Suprapubic skin (tissue), 4 donors: ENCODE measurements at regions not wholly inside any gene's neighbourhood (a gene's known extent, or its start where the extent isn't known, plus 50 kb on each side); places are given as distances from the start of the nearest gene placed in this dataset.

Source experiments
- DNase-seq, 2 donors: peaks; one replicate each; pipeline ENCODE4 v3.0.0-alpha.2; 2019; ENCODE audit warnings: low spot score in 2 of 2
- H3K27ac ChIP-seq: fragments of 200-600 bp; sonication (generic); one replicate; pipeline ENCODE4 v1.5.1; 2019
- H3K27me3 ChIP-seq: fragments of 200-600 bp; sonication (generic); one replicate; pipeline ENCODE4 v1.5.1; 2019
- H3K36me3 ChIP-seq: fragments of 200-600 bp; sonication (generic); one replicate; pipeline ENCODE4 v1.5.1; 2019
- H3K4me1 ChIP-seq: fragments of 200-600 bp; sonication (generic); one replicate; pipeline ENCODE4 v1.5.1; 2019
- H3K4me3 ChIP-seq: fragments of 200-600 bp; sonication (generic); one replicate; pipeline ENCODE4 v1.5.1; 2019; ENCODE audit warnings: mild to moderate bottlenecking
- H3K9me3 ChIP-seq: fragments of 200-600 bp; sonication (generic); one replicate; pipeline ENCODE4 v1.5.1; 2019
- EP300 ChIP-seq: sonication (generic); formaldehyde crosslinking; IDR thresholded peaks from one replicate; pipeline ENCODE4 v1.6.1; 2017; ENCODE audit warnings: antibody characterized with exemption
- POLR2A ChIP-seq, 2 donors: fragments of 450-650 bp; IDR thresholded peaks; one replicate each; pipeline ENCODE4 v1.6.1; 2017; ENCODE audit warnings: antibody characterized with exemption in 2 of 2, mild to moderate bottlenecking in 2 of 2, moderate library complexity in 2 of 2
- POLR2AphosphoS5 ChIP-seq, 3 donors: sonication (generic); formaldehyde crosslinking; IDR thresholded peaks; one replicate each; pipeline ENCODE4 v1.6.1; 2017; ENCODE audit warnings: antibody characterized with exemption in 3 of 3
- WGBS: methylation state at CpG from one replicate; pipeline ENCODE4 v1.1.5; 2018; 5-methylcytosine and 5-hydroxymethylcytosine counted together
- TF ChIP-seq, protein P1 (sequence below), 2 donors: fragments of 200-600 bp in 1 of 2; fragments of 450-650 bp in 1 of 2; sonication (generic) in 1 of 2; IDR thresholded peaks; one replicate each; pipeline ENCODE4 v1.5.1; 2016 to 2019; ENCODE audit warnings: antibody characterized with exemption in 2 of 2, mild to moderate bottlenecking in 1 of 2, moderate library complexity in 1 of 2

GRCh38 chr11:101692980-101693379 lies 109.2 kb upstream of the TRPC6 start:
- DNase-seq = no peak
- H3K36me3 ChIP-seq = no peaks in the 10 kb centered on the region
- H3K27me3 ChIP-seq = no peaks in the 10 kb centered on the region
- H3K4me3 ChIP-seq = no peak overlapping the region
- no peak overlapping the region for H3K27ac ChIP-seq
- no peaks in the 10 kb centered on the region for H3K4me1 ChIP-seq
- no peak for TF ChIP-seq EP300
- TF ChIP-seq POLR2A (IDR thresholded peaks at IDR 0.05) = no peak
- TF ChIP-seq, protein P1, sequence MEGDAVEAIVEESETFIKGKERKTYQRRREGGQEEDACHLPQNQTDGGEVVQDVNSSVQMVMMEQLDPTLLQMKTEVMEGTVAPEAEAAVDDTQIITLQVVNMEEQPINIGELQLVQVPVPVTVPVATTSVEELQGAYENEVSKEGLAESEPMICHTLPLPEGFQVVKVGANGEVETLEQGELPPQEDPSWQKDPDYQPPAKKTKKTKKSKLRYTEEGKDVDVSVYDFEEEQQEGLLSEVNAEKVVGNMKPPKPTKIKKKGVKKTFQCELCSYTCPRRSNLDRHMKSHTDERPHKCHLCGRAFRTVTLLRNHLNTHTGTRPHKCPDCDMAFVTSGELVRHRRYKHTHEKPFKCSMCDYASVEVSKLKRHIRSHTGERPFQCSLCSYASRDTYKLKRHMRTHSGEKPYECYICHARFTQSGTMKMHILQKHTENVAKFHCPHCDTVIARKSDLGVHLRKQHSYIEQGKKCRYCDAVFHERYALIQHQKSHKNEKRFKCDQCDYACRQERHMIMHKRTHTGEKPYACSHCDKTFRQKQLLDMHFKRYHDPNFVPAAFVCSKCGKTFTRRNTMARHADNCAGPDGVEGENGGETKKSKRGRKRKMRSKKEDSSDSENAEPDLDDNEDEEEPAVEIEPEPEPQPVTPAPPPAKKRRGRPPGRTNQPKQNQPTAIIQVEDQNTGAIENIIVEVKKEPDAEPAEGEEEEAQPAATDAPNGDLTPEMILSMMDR (IDR thresholded peaks at IDR 0.05) = no peak
- TF ChIP-seq POLR2AphosphoS5 (IDR thresholded peaks at IDR 0.05) = no peak
- no peaks in the 10 kb centered on the region for H3K9me3 ChIP-seq
- WGBS = 83% methylated on average over 1 of the region's 1 CpG

DNA sequence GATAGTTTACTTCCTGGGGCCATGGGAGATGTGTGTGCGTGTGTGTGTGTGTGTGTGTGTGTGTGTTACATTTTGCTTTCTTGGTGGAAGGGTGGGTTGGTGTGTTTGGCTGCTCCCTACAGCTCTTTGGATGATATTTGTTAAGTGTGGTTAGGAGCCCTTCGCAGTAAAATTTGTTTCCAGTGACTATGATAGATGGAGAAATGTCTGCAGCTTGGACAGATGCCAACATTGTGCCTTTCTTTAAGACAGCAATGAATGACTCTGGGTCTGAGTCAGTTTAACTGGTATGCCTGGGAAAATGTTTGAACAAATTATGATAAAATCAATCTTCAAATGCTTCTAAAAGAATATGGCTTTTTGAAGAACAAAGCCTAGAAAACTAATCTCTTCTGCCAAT lies 102.7 kb upstream of the TRPC6 start:
- TF ChIP-seq POLR2AphosphoS5 (IDR thresholded peaks at IDR 0.05) (no peak), POLR2A (IDR thresholded peaks at IDR 0.05) (no peak), EP300 (no peak)
- TF ChIP-seq, protein P1 (IDR thresholded peaks at IDR 0.05) = no peak
- H3K9me3 ChIP-seq = no peaks in the 10 kb centered on the region
- no peaks in the 10 kb centered on the region for H3K27me3 ChIP-seq
- 16% methylated on average over 2 of the region's 2 CpGs for WGBS
- H3K36me3 ChIP-seq = no peaks in the 10 kb centered on the region
- H3K4me3 ChIP-seq = no peak overlapping the region
- no peak overlapping the region for H3K27ac ChIP-seq
- H3K4me1 ChIP-seq = no peaks in the 10 kb centered on the region
- no peak for DNase-seq

- no peaks in the 10 kb centered on the region for H3K36me3 ChIP-seq
- H3K9me3 ChIP-seq = no peaks in the 10 kb centered on the region
- H3K27me3 ChIP-seq = no peaks in the 10 kb centered on the region
- TF ChIP-seq POLR2AphosphoS5 (IDR thresholded peaks at IDR 0.05) (no peak), EP300 (no peak), POLR2A (IDR thresholded peaks at IDR 0.05) (no peak)
- TF ChIP-seq, protein P1 (IDR thresholded peaks at IDR 0.05) = no peak
- H3K27ac ChIP-seq = no peak overlapping the region
- H3K4me3 ChIP-seq = no peak overlapping the region
- no peaks in the 10 kb centered on the region for H3K4me1 ChIP-seq
- no peak for DNase-seq
- WGBS = 57% methylated on average over 2 of the region's 2 CpGs
Observed at GRCh38 chr11:101668236-101668635, 84.4 kb upstream of the TRPC6 start.

DNA sequence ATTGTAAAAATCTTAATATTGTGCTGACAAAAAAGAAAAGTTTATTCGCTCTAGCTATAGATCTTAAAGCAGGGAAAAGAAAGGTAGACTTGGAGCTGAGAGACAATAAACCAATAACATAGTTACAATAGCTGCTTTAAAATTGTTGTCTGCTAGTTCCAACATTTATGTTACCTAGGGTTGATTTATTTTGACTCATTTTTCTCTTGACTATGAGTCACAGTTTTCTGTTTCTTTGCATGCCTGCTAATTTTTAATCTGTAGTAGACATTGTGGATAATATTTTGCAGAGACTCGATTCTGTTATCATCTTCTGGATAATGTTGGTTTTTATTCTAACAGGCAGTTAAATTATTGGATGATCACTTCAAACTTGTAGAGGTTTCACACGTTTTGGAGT lies 83.1 kb upstream of the TRPC6 start:
- no peaks in the 10 kb centered on the region for H3K4me1 ChIP-seq
- TF ChIP-seq EP300 = no peak
- no peak for DNase-seq
- 79% methylated on average over 3 of the region's 3 CpGs for WGBS
- H3K4me3 ChIP-seq = no peak overlapping the region
- H3K27me3 ChIP-seq = no peaks in the 10 kb centered on the region
- H3K36me3 ChIP-seq = no peaks in the 10 kb centered on the region
- H3K27ac ChIP-seq = no peak overlapping the region
- H3K9me3 ChIP-seq = no peaks in the 10 kb centered on the region

DNA sequence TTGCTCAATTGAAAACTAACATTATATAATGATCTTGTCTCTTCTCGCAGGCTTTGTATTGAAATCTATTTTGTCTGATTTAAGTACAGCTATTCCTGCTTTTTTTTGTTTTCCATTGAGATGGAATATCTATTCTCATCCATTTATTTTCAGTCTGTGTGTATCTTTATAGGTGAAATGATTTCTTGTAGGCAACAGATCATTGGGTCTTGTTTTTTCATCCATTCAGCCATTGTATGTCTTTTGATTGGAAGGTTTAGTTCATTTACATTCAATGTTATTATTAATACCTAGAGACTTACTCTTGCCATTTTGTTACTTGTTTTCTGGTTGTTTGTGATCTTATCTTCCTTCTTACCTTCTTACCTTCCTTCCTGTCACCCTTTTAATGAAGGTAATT lies 77.8 kb upstream of the TRPC6 start:
- Histone ChIP-seq H3K4me3 (no peak overlapping the region), H3K27ac (no peak overlapping the region), H3K4me1 (no peaks in the 10 kb centered on the region), H3K27me3 (no peaks in the 10 kb centered on the region), H3K36me3 (no peaks in the 10 kb centered on the region), H3K9me3 (no peaks in the 10 kb centered on the region)
- no peak for DNase-seq
- WGBS = 0% methylated on average over 1 of the region's 1 CpG
- TF ChIP-seq EP300 (no peak), POLR2AphosphoS5 (IDR thresholded peaks at IDR 0.05) (no peak), POLR2A (IDR thresholded peaks at IDR 0.05) (no peak)
- TF ChIP-seq, protein P1 (IDR thresholded peaks at IDR 0.05) = no peak
